Hepatocyte (in vitro differentiated cells): ENCODE measurements at regions not wholly inside any gene's neighbourhood (a gene's known extent, or its start where the extent isn't known, plus 50 kb on each side); places are given as distances from the start of the nearest gene placed in this dataset.

ENCODE experiments used
- EZH2 ChIP-seq: fragments of 200-600 bp; sonication (generic); IDR thresholded peaks from 2 replicates; pipeline ENCODE4 v1.6.1; 2016; ENCODE audit warnings: antibody characterized with exemption, mild to moderate bottlenecking, borderline replicate concordance
- EZH2phosphoT487 ChIP-seq: fragments of 200-600 bp; sonication (generic); IDR thresholded peaks from one replicate; pipeline ENCODE4 v1.6.1; 2018; ENCODE audit warnings: antibody characterized with exemption, mild to moderate bottlenecking, low read depth, moderate library complexity; ENCODE audit not compliant: unreplicated experiment, severe bottlenecking
- TF ChIP-seq, protein P1 (sequence below): fragments of 200-600 bp; sonication (generic); IDR thresholded peaks from 2 replicates; pipeline ENCODE4 v1.5.1; 2016; ENCODE audit warnings: antibody characterized with exemption, mild to moderate bottlenecking; ENCODE audit not compliant: poor library complexity

DNA sequence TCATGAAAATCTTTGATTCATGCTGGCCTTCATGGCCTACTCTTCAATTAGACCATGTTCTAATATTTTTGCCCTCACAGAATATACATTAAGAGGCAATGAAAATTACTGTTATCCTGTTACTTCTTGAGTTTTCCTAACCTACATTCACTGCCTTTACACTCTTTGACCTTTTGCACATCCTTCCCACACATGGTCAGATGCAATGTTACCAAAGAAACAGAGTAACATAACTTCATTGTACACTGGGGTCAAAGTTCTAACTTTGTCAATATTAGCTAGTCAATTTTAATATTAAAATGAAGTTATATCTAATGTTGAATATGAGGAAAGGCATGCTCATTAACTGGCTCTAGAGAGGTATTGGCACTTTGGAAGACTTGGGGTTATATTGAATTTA lies 284.8 kb downstream of the TEX13C start:
- TF ChIP-seq, protein P1, sequence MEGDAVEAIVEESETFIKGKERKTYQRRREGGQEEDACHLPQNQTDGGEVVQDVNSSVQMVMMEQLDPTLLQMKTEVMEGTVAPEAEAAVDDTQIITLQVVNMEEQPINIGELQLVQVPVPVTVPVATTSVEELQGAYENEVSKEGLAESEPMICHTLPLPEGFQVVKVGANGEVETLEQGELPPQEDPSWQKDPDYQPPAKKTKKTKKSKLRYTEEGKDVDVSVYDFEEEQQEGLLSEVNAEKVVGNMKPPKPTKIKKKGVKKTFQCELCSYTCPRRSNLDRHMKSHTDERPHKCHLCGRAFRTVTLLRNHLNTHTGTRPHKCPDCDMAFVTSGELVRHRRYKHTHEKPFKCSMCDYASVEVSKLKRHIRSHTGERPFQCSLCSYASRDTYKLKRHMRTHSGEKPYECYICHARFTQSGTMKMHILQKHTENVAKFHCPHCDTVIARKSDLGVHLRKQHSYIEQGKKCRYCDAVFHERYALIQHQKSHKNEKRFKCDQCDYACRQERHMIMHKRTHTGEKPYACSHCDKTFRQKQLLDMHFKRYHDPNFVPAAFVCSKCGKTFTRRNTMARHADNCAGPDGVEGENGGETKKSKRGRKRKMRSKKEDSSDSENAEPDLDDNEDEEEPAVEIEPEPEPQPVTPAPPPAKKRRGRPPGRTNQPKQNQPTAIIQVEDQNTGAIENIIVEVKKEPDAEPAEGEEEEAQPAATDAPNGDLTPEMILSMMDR: no peak
- TF ChIP-seq EZH2 (no peak), EZH2phosphoT487 (no peak)
